ENCODE measurements at regions not wholly inside any gene's neighbourhood (a gene's known extent, or its start where the extent isn't known, plus 50 kb on each side); places are given as distances from the start of the nearest gene placed in this dataset. TPM values are rescaled to one million over a fixed set of nuclear protein-coding genes. Genes with fewer than 3 reads are reported as not detected.

Small RNAs in the stretch of these regions (small RNA-seq; reads per million reads assigned to genes)
- not detected for gene RNU6-721P (ENCODE audit: low replicate concordance)
